Fibroblast of mammary gland (primary cell): ENCODE measurements at regions not wholly inside any gene's neighbourhood (a gene's known extent, or its start where the extent isn't known, plus 50 kb on each side); places are given as distances from the start of the nearest gene placed in this dataset.

ENCODE experiments used
- DNase-seq: peaks from one replicate; pipeline ENCODE4 v3.0.0-alpha.2; 2010; ENCODE audit warnings: low read depth
- H3K4me3 ChIP-seq: 2 replicates; pipeline ENCODE4 v1.5.1; 2011; ENCODE audit warnings: low read depth, mild to moderate bottlenecking, low read length, moderate library complexity; ENCODE audit not compliant: control insufficient read depth
- CTCF ChIP-seq: conservative IDR thresholded peaks from 2 replicates; pipeline ENCODE4 v1.5.1; 2011; ENCODE audit warnings: low read depth, low read length, inconsistent platforms; ENCODE audit not compliant: control insufficient read depth, insufficient read depth

- DNase-seq = no peak
- no peak overlapping the region for H3K4me3 ChIP-seq
- no peak for TF ChIP-seq CTCF
Observed at GRCh38 chr5:5587474-5587873, 165.0 kb downstream of the ICE1 start.

GRCh38 chr5:5586721-5587120, 164.2 kb downstream of the ICE1 start:
- H3K4me3 ChIP-seq = no peak overlapping the region
- TF ChIP-seq CTCF = no peak
- DNase-seq = no peak

- DNase-seq = no peak
- no peak overlapping the region for H3K4me3 ChIP-seq
- no peak for TF ChIP-seq CTCF
Observed at GRCh38 chr5:5585751-5586341, 163.4 kb downstream of the ICE1 start.

- H3K4me3 ChIP-seq = no peak overlapping the region
- DNase-seq = no peak
- no peak for TF ChIP-seq CTCF
Observed at GRCh38 chr5:5584751-5585150, 162.3 kb downstream of the ICE1 start.

- DNase-seq = no peak
- TF ChIP-seq CTCF = no peak
- H3K4me3 ChIP-seq = no peak overlapping the region
Observed at GRCh38 chr5:5584236-5584745, 161.8 kb downstream of the ICE1 start.

- DNase-seq = no peak
- no peak for TF ChIP-seq CTCF
- H3K4me3 ChIP-seq = no peak overlapping the region
Observed at GRCh38 chr5:5583832-5584231, 161.4 kb downstream of the ICE1 start.
